Testis (tissue), 2 donors: ENCODE measurements at regions not wholly inside any gene's neighbourhood (a gene's known extent, or its start where the extent isn't known, plus 50 kb on each side); places are given as distances from the start of the nearest gene placed in this dataset.

Experiments used
- DNase-seq: peaks from one replicate; pipeline ENCODE4 v3.0.0-alpha.2; 2019
- H3K27ac ChIP-seq, 2 donors: fragments of 200-600 bp; sonication (generic); one replicate each; pipeline ENCODE4 v1.5.1; 2019
- H3K27me3 ChIP-seq: fragments of 200-600 bp; sonication (generic); one replicate; pipeline ENCODE4 v1.5.1; 2019
- H3K36me3 ChIP-seq: fragments of 200-600 bp; sonication (generic); one replicate; pipeline ENCODE4 v1.5.1; 2017; ENCODE audit warnings: low read depth; ENCODE audit errors: missing control alignments
- H3K4me1 ChIP-seq: fragments of 200-600 bp; sonication (generic); one replicate; pipeline ENCODE4 v1.5.1; 2019
- H3K4me3 ChIP-seq, 2 donors: fragments of 200-600 bp; sonication (generic); one replicate each; pipeline ENCODE4 v1.5.1; 2017 to 2019
- H3K9me3 ChIP-seq: fragments of 200-600 bp; sonication (generic); one replicate; pipeline ENCODE4 v1.5.1; 2017
- CTCF ChIP-seq, 3 experiments: fragments of 450-650 bp in 2 of 3; fragments of 200-600 bp in 1 of 3; sonication (generic) in 1 of 3; IDR thresholded peaks; one replicate each; pipeline ENCODE4 v1.5.1; 2016 to 2019; ENCODE audit warnings: antibody characterized with exemption in 3 of 3, mild to moderate bottlenecking in 2 of 3, moderate library complexity in 1 of 3
- POLR2A ChIP-seq: fragments of 450-650 bp; IDR thresholded peaks from one replicate; pipeline ENCODE4 v1.6.1; 2017; ENCODE audit warnings: antibody characterized with exemption, mild to moderate bottlenecking, moderate library complexity
- WGBS, 2 donors: methylation state at CpG; one replicate each; pipeline ENCODE4 v1.1.5; 2018; 5-methylcytosine and 5-hydroxymethylcytosine counted together
- intact Hi-C: fragments of 100-400 bp; cut with DNase I; formaldehyde crosslinking; loops from one replicate; pipeline ENCODE4 v1.15.1; 2023; ENCODE audit warnings: low total_unique reads

- intact Hi-C loops, result no loop called here
- Histone ChIP-seq H3K4me1 (no peaks in the 10 kb centered on the region), H3K27ac (no peak overlapping the region), H3K36me3 (no peaks in the 10 kb centered on the region), H3K4me3 (no peak overlapping the region), H3K27me3 (no peaks in the 10 kb centered on the region), H3K9me3 (no peaks in the 10 kb centered on the region)
- WGBS, 2 donors, result 61 to 83% methylated on average over 6 of the region's 6 CpGs
- TF ChIP-seq CTCF (IDR thresholded peaks at IDR 0.05), result no peak
- no peak for TF ChIP-seq POLR2A
- no peak for DNase-seq
These were observed 110.7 kb downstream of the RAB18 start for GRCh38 chr10:27614776-27615175.

DNA sequence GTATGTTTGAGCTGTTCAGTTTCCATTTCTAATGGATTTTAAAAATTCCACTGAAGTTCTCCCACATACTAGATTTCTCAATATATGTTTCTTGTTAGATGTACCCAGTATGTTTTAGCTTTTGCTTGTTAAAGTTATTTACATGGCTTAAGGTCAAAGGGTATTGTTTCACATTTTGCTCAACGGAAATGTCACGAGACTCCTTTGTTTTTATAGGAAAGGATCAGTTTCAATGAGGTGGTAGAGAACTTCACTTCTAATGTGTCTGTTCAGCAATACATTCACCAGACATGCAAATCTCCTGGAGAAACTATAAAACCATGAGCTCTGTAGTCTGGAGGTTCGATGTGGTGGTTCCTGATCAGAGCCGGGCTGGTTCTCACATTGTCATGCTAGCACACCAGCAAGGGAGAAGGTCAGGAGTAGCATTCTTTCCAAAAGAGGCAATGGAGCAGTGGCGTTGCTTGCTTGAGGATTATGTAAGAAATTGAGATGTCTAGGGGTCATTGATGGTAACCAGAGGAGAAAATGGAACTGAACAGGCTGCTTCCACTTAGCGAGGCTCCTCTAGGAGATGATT, 114.0 kb downstream of the RAB18 start:
- Histone ChIP-seq H3K36me3 (no peaks in the 10 kb centered on the region), H3K9me3 (no peaks in the 10 kb centered on the region), H3K27ac (no peak overlapping the region), H3K27me3 (no peaks in the 10 kb centered on the region), H3K4me1 (no peaks in the 10 kb centered on the region), H3K4me3 (no peak overlapping the region)
- intact Hi-C loops, result no loop called here
- no peak for TF ChIP-seq CTCF (IDR thresholded peaks at IDR 0.05)
- no peak for TF ChIP-seq POLR2A
- WGBS, 2 donors, result 61 to 67% methylated on average over 6 of the region's 6 CpGs
- DNase-seq, result no peak

DNA sequence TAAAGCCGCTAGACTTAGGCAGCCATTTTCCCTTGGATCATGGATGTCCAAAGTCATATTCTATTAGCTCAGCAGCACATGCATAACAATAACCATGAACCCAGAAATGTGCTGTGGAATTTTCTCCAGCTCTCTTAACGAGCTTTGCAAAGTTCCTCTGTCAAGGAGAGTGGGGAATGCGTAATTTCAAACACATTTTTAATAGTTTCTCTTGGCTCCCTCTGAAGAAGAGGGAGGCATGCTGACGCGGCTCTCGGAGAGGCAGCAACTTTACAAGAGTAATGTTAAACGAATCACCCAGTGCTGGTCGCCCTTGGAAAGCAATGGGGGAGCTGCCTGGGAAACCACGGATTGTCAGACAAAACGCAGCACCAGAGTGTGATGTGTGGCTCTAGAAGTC, 114.8 kb downstream of the RAB18 start:
- Histone ChIP-seq H3K27me3 (no peaks in the 10 kb centered on the region), H3K9me3 (no peaks in the 10 kb centered on the region), H3K27ac (no peak overlapping the region), H3K36me3 (no peaks in the 10 kb centered on the region), H3K4me3 (no peak overlapping the region), H3K4me1 (no peaks in the 10 kb centered on the region)
- intact Hi-C loops, result no loop called here
- DNase-seq, result no peak
- TF ChIP-seq POLR2A (no peak), CTCF (IDR thresholded peaks at IDR 0.05) (no peak)
- WGBS, 2 donors, result 55 to 77% methylated on average over 10 of the region's 10 CpGs

DNA sequence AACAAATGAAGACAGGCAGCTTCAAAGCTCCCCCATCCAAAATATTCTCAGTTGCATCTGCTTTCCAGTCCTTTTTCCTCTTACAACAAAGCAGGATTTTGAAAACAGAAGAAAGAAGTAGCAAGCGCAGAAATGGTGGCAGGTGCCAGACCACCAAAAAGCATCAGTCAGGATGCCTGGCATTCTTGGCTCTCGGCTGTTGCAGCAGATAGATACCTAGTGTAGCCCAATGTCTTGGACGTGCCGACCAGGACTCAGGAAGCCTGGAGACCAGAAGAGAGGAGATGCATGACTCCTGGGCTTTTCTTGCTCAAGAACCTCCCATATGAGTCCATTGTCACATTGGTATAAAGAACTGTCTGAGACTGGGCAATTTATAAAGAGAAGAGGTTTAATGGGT, 115.2 kb downstream of the RAB18 start:
- 87 to 89% methylated on average over 4 of the region's 4 CpGs for WGBS, 2 donors
- Histone ChIP-seq H3K36me3 (no peaks in the 10 kb centered on the region), H3K4me1 (no peaks in the 10 kb centered on the region), H3K27ac (no peak overlapping the region), H3K4me3 (no peak overlapping the region), H3K27me3 (no peaks in the 10 kb centered on the region), H3K9me3 (no peaks in the 10 kb centered on the region)
- DNase-seq, result no peak
- TF ChIP-seq POLR2A (no peak), CTCF (IDR thresholded peaks at IDR 0.05) (no peak)
- intact Hi-C loops, result no loop called here
